ENCODE measurements at regions not wholly inside any gene's neighbourhood (a gene's known extent, or its start where the extent isn't known, plus 50 kb on each side); places are given as distances from the start of the nearest gene placed in this dataset.

DNA sequence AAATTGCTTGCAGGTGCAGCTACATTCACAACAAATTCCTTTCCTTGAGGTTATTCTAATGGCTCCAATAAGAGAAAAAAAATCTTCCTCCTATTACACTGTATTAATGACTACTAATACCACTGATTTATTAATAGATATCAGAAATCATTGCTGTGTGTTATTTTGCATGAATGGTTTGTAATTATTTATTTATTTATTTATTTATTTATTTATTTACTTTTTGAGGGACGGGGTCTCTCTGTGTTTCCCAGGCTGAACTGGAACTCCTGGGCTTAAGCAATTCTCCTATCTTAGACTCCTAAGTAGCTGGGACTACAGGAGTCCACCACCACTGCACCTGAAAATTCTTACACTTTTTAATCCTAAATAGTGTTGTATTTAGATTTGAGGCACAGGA lies 390.4 kb downstream of the SI start:
- H3K27me3 ChIP-seq, result no peaks in the 10 kb centered on the region
- no peak for ATAC-seq
- H3K4me1 ChIP-seq, result no peaks in the 10 kb centered on the region
- WGBS, 2 donors (ENCODE audit: low coverage in 1 of 2), result 64 to 80% methylated on average over 1 of the region's 1 CpG
- TF ChIP-seq POLR2AphosphoS5 (IDR thresholded peaks at IDR 0.05) (no peak), EP300 (IDR thresholded peaks at IDR 0.05) (no peak), POLR2A (IDR thresholded peaks at IDR 0.05) (no peak)
- TF ChIP-seq, protein P1, sequence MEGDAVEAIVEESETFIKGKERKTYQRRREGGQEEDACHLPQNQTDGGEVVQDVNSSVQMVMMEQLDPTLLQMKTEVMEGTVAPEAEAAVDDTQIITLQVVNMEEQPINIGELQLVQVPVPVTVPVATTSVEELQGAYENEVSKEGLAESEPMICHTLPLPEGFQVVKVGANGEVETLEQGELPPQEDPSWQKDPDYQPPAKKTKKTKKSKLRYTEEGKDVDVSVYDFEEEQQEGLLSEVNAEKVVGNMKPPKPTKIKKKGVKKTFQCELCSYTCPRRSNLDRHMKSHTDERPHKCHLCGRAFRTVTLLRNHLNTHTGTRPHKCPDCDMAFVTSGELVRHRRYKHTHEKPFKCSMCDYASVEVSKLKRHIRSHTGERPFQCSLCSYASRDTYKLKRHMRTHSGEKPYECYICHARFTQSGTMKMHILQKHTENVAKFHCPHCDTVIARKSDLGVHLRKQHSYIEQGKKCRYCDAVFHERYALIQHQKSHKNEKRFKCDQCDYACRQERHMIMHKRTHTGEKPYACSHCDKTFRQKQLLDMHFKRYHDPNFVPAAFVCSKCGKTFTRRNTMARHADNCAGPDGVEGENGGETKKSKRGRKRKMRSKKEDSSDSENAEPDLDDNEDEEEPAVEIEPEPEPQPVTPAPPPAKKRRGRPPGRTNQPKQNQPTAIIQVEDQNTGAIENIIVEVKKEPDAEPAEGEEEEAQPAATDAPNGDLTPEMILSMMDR (IDR thresholded peaks at IDR 0.05), result no peak
- no peaks in the 10 kb centered on the region for H3K36me3 ChIP-seq
- no peak overlapping the region for H3K4me3 ChIP-seq
- H3K27ac ChIP-seq, result no peak overlapping the region
- H3K9me3 ChIP-seq, result no peaks in the 10 kb centered on the region

DNA sequence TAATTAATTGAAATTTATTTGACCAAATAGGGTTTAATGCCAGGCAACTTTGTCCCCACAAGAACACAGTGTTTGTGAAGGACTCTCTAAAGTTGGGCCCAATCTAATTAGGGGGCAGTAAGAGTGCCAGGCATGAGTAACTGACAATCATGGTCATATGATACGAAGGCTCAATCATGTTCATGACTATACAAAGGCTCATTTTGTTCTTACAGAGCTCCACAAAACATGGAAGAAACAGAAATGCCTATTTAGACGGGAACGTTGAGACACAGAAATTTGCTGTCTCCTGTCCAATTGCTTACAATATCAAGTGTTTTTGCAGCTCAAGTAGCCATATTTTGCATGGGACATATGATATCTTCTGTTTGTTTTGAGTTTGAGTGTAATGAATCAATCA lies 391.1 kb downstream of the SI start:
- no peak for ATAC-seq
- Histone ChIP-seq H3K36me3 (no peaks in the 10 kb centered on the region), H3K27ac (no peak overlapping the region), H3K9me3 (no peaks in the 10 kb centered on the region), H3K27me3 (no peaks in the 10 kb centered on the region), H3K4me3 (no peak overlapping the region), H3K4me1 (no peaks in the 10 kb centered on the region)
- TF ChIP-seq, protein P1 (IDR thresholded peaks at IDR 0.05), result no peak
- TF ChIP-seq EP300 (IDR thresholded peaks at IDR 0.05) (no peak), POLR2A (IDR thresholded peaks at IDR 0.05) (no peak), POLR2AphosphoS5 (IDR thresholded peaks at IDR 0.05) (no peak)
- WGBS, 2 donors (ENCODE audit: low coverage in 1 of 2), result 67 to 75% methylated on average over 2 to 3 of the region's 3 CpGs

DNA sequence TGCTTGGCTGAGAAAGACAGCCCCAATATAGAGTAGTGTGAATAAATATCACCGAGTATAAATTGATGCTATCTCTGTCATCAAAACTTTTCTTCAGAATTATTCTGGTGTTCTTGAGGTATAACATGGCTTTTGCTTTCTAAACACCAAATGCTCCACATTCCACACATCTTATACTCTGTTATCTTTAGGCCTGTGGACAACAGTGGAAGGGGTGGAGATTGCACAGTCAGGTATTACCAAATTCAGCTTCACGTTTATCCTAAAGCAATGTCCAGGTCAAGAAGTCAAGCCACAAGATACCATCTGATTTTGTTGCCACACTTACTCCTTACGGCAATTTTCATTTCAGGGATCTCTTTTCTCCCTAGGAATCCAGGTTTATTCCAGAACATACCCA lies 394.8 kb downstream of the SI start:
- ATAC-seq, result no peak
- Histone ChIP-seq H3K27ac (no peak overlapping the region), H3K9me3 (no peaks in the 10 kb centered on the region), H3K27me3 (no peaks in the 10 kb centered on the region), H3K36me3 (no peaks in the 10 kb centered on the region), H3K4me1 (no peaks in the 10 kb centered on the region), H3K4me3 (no peak overlapping the region)
- WGBS, 2 donors (ENCODE audit: low coverage in 1 of 2), result 52 to 57% methylated on average over 3 of the region's 3 CpGs
- TF ChIP-seq, protein P1 (IDR thresholded peaks at IDR 0.05), result no peak
- TF ChIP-seq POLR2A (IDR thresholded peaks at IDR 0.05) (no peak), EP300 (IDR thresholded peaks at IDR 0.05) (no peak), POLR2AphosphoS5 (IDR thresholded peaks at IDR 0.05) (no peak)

DNA sequence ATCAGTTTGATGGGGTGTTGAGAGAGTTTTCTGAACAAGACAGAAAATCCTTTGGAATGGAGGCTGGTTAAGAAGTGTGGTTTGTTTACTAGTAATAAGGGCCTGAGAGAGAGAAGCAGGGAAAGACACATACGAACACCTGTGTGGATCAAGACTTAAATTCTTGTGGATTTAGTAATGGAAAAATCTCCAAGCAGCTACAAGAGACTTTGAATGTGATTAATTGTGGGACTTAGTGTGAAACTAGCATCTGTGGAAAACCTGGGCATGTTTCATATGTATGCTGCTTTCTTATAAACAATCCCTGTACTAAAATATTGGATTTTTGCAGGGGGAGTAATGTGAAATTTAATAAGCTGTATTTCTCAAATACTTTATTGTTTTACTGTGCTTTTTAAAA lies 399.1 kb downstream of the SI start:
- no peaks in the 10 kb centered on the region for H3K9me3 ChIP-seq
- no peak for ATAC-seq
- WGBS, 2 donors (ENCODE audit: low coverage in 1 of 2), result 25 to 47% methylated on average over 1 of the region's 1 CpG
- H3K4me1 ChIP-seq, result no peaks in the 10 kb centered on the region
- H3K36me3 ChIP-seq, result no peaks in the 10 kb centered on the region
- TF ChIP-seq, protein P1 (IDR thresholded peaks at IDR 0.05), result no peak
- TF ChIP-seq EP300 (IDR thresholded peaks at IDR 0.05) (no peak), POLR2AphosphoS5 (IDR thresholded peaks at IDR 0.05) (no peak), POLR2A (IDR thresholded peaks at IDR 0.05) (no peak)
- no peak overlapping the region for H3K4me3 ChIP-seq
- no peaks in the 10 kb centered on the region for H3K27me3 ChIP-seq
- no peak overlapping the region for H3K27ac ChIP-seq

DNA sequence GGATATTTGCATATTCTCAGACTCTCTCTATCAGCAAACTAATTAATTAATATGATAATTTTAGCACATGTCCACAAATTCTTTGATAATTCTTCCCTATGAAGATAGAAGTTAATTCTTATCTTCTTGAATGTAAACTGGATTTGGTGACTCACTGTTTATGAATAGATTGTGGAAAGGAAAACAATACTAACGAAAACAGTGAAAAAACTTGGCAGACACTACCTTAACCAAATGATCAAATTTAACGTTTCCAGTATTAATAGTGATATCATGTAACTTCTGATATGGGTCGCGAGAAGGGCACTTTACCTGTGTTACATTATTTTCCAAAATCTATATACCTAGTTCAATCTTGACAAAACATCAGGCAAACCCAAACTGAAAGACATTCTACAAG lies 401.0 kb downstream of the SI start:
- H3K27ac ChIP-seq, result no peak overlapping the region
- no peaks in the 10 kb centered on the region for H3K27me3 ChIP-seq
- ATAC-seq, result no peak
- TF ChIP-seq POLR2AphosphoS5 (IDR thresholded peaks at IDR 0.05) (no peak), EP300 (IDR thresholded peaks at IDR 0.05) (no peak), POLR2A (IDR thresholded peaks at IDR 0.05) (no peak)
- TF ChIP-seq, protein P1 (IDR thresholded peaks at IDR 0.05), result no peak
- H3K9me3 ChIP-seq, result no peaks in the 10 kb centered on the region
- 64 to 67% methylated on average over 4 of the region's 4 CpGs for WGBS, 2 donors (ENCODE audit: low coverage in 1 of 2)
- no peaks in the 10 kb centered on the region for H3K36me3 ChIP-seq
- no peaks in the 10 kb centered on the region for H3K4me1 ChIP-seq
- no peak overlapping the region for H3K4me3 ChIP-seq

All from gastroesophageal sphincter (tissue), 4 donors.